Hematopoietic multipotent progenitor cell treated with erythropoietin and hydrocortisone succinate and interleukin-3 and kit ligand, for 17 days (in vitro differentiated cells): ENCODE measurements at regions not wholly inside any gene's neighbourhood (a gene's known extent, or its start where the extent isn't known, plus 50 kb on each side); places are given as distances from the start of the nearest gene placed in this dataset.

Experiments used
- DNase-seq: peaks from one replicate; pipeline ENCODE4 v3.0.0-alpha.2; 2015; ENCODE audit warnings: low spot score

DNA sequence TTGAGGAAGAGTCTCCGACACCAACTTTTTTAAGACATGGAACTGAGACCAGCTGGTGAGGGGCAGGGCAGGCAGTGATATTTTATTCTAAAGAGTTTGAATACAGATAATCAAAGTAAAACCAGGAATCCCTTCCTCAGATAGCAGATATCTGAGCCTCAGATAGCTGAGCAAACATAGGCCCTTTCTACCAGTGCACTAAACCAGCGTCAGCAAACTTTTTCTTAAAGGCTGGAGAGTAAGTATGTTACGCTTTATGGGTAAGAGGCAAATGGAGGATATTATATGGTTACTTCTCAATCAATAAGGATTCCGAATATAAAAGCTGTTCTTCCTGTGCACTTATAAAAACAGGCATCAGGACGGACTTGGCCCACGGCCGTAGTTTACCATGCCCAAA is 73.9 kb downstream of the WNT5A start:
- DNase-seq, result no peak

DNA sequence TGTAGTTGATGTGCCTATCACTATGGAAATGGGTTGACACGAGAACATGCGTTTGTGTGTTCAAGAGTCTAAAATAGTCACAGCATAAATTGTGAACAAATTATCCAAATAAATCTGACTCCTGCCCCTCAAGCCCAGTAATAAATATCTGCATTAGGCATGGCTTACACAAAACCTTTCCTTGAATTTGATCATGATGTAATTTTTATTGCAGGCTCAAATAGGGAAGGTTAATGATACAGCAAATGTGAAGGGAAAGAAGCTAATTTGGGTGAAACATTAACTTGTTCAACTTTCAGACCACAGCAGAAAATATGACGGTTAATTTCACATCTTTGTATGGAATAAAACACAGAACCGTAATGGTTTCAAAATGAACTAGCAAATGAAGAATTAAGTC is 74.6 kb downstream of the WNT5A start:
- DNase-seq, result no peak

DNA sequence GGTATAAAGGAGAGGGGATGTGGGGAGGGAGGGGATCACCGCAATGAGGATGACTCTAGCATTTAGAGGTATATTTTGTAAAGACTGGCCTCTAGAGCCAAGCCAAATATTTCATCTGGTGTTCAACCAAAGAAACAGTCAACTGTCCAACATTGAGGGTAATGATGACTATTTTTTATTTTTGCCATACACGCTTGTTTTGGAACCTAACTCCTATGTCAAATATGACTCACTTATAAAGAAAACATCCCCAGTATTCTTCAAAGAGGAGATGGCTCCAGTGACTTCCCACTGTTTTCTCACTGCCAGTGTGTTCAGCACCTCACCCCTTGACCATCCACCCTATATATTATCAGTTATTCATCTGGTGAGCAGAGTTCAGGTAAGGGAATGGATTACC is 77.3 kb downstream of the WNT5A start:
- DNase-seq, result no peak

DNA sequence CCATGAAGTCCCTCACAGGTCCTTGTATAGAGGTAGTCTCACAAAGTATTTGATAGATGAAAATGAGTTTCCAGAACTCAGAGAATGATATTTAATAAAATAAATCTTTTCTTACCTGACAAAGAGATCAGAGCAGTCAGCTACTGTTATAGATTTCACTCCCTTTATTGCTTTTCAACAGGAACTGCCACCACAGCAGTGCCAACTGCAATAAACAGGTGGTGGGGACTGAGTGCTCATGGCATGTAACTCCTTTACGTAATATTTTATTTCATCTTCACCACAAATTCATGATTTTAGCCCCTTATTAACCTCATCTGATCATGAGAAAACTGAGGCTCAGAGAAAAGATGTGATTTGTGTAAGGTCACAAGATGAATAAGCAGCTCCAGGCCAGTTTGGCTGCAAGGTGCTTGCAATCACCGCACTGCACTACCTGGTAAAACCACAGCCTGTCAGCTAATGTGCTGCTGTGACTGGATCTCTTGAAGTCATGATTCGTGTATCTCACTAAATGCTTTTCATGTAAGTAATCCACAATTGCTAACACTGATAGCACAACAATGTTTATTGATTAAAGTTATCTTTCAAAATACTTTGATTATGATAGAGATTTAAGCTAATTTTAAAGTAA is 78.8 kb downstream of the WNT5A start:
- no peak for DNase-seq

DNA sequence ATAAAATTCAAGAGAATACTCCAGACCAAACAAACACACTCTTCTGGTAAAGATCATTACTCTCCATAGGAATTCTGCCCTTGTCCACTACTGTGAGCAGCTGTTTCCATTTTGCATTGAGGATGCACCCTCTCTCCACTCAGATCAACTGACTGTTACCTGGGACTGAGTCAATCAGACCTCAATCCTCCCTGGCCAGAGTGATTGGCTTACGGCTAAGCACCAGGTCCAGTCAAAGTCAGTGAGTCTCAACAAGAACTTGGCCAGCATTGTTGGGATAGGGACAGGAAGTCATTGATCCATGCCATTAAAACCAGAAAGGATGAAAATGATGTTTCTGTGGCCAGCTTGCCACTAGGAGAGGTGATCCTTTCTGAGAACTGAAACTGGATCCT is 79.7 kb downstream of the WNT5A start:
- DNase-seq, result no peak

GRCh38 chr3:55406696-55407425 is 80.2 kb downstream of the WNT5A start:
- no peak for DNase-seq

- no peak for DNase-seq
Measured at GRCh38 chr3:55405436-55405835, 81.7 kb downstream of the WNT5A start.

DNA sequence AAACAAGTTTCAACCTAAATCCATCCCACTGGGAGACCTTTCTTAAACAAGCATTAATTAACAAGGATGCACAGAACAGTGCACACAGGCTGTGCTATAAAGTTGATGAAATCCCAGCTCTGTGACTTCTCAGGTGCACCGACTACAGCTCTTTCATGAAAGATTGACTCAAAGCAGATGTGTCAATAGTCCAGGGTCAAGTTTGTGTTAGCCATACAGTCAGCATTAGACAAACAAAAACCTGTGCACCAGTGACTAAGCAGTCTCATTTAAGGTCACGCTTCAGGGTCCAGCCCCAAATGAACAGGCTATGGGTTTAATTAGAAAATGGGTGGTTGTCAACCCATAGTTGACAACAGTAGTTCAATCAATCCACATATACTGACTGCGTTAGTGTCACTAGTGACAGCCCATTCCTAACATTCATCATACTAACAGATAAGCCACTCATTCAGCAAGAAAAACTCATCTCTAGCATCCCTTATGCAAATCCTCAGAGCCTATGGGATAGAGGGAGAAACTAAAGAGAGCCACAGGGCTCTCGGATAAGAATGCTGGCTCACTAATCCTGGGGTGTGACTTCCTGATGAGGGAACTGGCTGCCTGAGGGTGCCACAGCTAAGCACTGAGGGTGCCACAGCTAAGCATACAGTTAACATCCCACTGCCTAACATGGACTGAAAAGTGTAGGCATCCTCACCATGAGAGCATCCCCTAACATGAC is 84.1 kb downstream of the WNT5A start:
- no peak for DNase-seq

DNA sequence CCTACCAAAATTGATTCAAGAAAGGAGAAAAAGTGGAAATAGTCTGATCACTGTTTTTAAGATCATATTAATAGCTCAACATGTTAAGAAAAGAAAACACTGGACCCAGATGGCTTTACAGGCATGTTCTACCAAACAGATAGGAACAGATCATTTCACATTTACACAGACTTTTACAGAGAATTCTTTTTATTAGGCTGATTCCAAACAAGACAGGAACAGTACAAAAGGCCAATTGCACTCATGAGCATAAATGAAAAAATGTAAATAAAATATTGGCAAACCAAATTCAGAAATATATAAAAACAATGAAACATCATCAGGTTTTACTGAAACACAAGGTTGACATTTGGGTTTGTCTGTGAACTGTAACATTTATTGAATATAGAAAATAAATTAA is 106.5 kb downstream of the WNT5A start:
- no peak for DNase-seq

GRCh38 chr3:55376753-55377347 is 110.3 kb downstream of the WNT5A start:
- no peak for DNase-seq

- DNase-seq, result no peak
Measured at GRCh38 chr3:55373423-55373822, 113.7 kb downstream of the WNT5A start.

GRCh38 chr3:55370272-55370671 is 116.8 kb downstream of the WNT5A start:
- DNase-seq, result no peak

- DNase-seq, result no peak
Measured at GRCh38 chr3:55369141-55369847, 117.8 kb downstream of the WNT5A start.

DNA sequence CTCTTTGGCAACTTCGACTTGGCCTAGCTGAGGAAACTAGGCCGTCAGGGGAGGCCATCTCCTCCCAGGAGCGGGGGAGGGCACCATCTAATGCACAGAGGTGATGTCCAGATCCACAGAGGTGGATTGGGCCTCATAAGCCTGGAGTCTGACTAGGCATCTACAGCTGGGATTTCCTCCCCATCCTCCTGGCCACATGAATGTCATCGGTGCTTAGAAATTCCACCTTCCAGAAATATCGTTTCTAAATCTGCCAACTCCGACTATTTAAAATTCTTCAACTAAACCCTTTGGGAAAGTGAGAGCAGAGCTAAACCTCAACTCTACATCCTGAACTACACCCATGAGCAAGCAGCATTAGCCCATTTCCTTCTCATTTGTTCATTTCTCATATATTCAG is 118.7 kb downstream of the WNT5A start:
- DNase-seq, result no peak

DNA sequence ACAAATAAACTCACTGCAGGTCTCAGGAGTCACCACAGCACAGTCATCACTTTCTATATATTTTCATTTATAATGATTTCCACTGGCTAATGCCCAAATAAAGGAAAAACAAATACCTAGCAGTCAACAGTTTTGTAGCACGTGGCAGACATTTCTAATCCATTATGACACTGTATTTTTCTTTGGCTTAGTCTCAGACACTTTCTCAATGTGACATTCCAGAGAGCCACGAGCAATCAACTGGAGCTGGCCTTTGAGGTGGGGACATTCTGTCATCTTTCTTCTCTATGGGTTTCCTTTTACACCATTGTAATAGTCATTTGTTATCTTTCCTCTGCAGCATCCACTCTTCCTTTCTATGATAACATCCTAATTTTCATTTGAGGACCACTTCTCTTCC is 119.7 kb downstream of the WNT5A start:
- no peak for DNase-seq

DNA sequence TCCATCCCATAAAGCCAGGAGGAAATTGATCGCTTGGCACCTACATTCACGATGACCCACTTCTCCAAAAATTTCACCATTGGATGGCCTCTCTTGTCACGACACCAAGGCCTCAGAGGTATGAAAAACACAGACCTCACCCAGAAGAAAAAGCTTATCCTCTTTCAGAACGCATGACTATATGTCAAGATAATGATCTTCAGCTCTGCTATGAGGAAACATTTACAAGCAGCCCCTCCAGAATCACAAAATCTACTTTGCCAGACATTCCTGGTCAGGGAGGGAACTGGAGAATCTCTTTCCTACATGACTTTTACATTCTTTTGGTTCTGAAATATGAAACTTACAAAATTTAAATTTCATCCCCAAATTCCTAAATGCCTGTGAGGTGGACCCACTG is 122.7 kb downstream of the WNT5A start:
- no peak for DNase-seq

GRCh38 chr3:55362210-55362960 is 124.7 kb downstream of the WNT5A start:
- DNase-seq, result no peak

GRCh38 chr3:55357796-55358195 is 129.3 kb downstream of the WNT5A start:
- no peak for DNase-seq

DNA sequence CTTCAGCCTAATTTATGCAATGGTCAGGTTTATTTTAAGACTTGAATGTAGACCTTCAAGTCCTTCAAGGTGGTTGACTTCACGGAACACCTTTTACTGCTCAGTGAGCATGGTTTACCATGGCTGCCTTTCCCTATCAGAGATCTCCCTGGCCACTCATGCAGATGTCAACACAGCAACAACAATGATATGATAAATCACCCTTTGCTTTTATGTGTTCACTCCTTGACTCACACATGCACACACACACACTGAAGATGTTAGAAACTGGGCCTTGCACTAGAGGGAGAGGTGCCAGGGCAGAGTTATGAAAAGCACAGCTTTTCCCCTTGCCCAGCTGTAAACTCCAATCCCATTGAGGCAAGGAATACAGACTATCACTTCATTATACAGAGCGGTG is 134.4 kb downstream of the WNT5A start:
- no peak for DNase-seq

- DNase-seq, result no peak
Measured at GRCh38 chr3:55349851-55350250, 137.3 kb downstream of the WNT5A start.

DNA sequence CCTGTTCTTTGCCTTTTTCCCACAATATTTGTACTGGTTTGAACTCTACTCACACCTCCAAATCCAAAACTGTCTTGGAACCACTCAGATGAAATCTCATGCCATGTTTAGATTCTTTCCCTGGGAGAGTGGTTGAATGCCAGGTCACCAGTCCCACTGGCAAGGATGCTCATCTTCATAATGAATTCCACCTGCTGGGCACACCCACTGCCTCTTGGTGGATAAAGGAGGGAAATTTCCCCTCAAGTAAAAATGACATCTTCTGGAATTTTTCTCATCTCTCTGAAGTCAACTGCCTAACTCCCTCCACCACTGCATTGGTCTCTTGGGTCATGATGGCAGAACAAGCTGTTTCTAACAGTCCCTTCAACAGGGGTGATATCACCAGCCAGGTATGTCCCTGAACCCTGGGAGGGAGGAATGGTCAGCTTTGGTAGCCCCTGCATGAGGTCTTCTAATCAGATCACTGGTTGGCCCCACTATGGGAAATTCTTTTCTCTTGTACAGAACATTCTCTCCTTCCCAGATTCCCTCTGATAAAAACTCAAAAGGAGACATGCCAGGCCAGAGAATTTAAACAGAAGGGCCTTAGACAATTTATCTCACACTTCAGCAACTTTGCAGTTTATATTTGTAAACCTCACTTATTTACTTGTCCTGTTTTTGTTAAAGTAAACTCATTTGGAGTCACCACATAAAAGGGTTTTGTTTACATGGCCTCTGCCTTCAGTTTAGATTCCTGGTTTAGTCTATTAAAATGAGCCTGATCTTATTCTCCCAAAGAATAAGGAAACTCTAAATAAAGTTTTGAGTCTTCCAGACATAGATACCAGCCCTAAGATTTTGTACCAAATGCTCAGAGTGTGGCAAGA is 143.4 kb downstream of the WNT5A start:
- DNase-seq, result no peak
